ENCODE measurements at regions not wholly inside any gene's neighbourhood (a gene's known extent, or its start where the extent isn't known, plus 50 kb on each side); places are given as distances from the start of the nearest gene placed in this dataset.
"Not testable (repeated sequence)": the region's sequence is repeated elsewhere in the genome, so short reads cannot be mapped to it uniquely, and the experiment has no call there.

GRCh38 chr2:87343347-87343746 lies 321.7 kb upstream of the PLGLB1 start:
- not testable (repeated sequence) for TF ChIP-seq CTCF, POLR2A, POLR2AphosphoS5, EP300 (IDR thresholded peaks at IDR 0.05)
